OCI-LY1 (cell line): ENCODE measurements at regions not wholly inside any gene's neighbourhood (a gene's known extent, or its start where the extent isn't known, plus 50 kb on each side); places are given as distances from the start of the nearest gene placed in this dataset.
"Not testable (repeated sequence)": the region's sequence is repeated elsewhere in the genome, so short reads cannot be mapped to it uniquely, and the experiment has no call there.

Experiments used
- H2AFZ ChIP-seq: fragments of 200-600 bp; sonication (generic), shearing (Covaris generic); 2 replicates; pipeline ENCODE4 v1.6.0; 2014; ENCODE audit warnings: antibody characterized with exemption, mild to moderate bottlenecking, low read length
- H3F3A ChIP-seq: fragments of 200-600 bp; sonication (generic), shearing (Covaris generic); 2 replicates; pipeline ENCODE4 v1.6.0; 2014; ENCODE audit warnings: mild to moderate bottlenecking, antibody characterized with exemption, low read length, moderate library complexity; ENCODE audit not compliant: insufficient read depth
- H3K27ac ChIP-seq: fragments of 200-600 bp; sonication (generic); 2 replicates; pipeline ENCODE4 v1.5.1; 2014; ENCODE audit warnings: low read length, mixed run types, mild to moderate bottlenecking, low read depth; ENCODE audit not compliant: poor library complexity, severe bottlenecking
- H3K27me3 ChIP-seq: fragments of 200-600 bp; sonication (generic); 2 replicates; pipeline ENCODE4 v1.6.0; 2014; ENCODE audit warnings: antibody characterized with exemption, mild to moderate bottlenecking, low read length, moderate library complexity; ENCODE audit not compliant: insufficient read depth
- H3K36me3 ChIP-seq: fragments of 200-600 bp; sonication (generic); 2 replicates; pipeline ENCODE4 v1.6.1; 2014; ENCODE audit warnings: mild to moderate bottlenecking, antibody characterized with exemption, low read length, moderate library complexity, mixed read lengths; ENCODE audit not compliant: insufficient read depth
- H3K4me1 ChIP-seq: fragments of 200-600 bp; sonication (generic); 2 replicates; pipeline ENCODE4 v1.5.1; 2014; ENCODE audit warnings: mild to moderate bottlenecking, low read length, moderate library complexity; ENCODE audit not compliant: insufficient read depth, severe bottlenecking
- H3K4me2 ChIP-seq: fragments of 200-600 bp; sonication (generic), shearing (Covaris generic); 2 replicates; pipeline ENCODE4 v1.6.1; 2014; ENCODE audit warnings: low read length
- H3K4me3 ChIP-seq: fragments of 200-600 bp; sonication (generic); 2 replicates; pipeline ENCODE4 v1.5.1; 2014; ENCODE audit warnings: low read length, low read depth, mild to moderate bottlenecking, mixed read lengths; ENCODE audit not compliant: poor library complexity, severe bottlenecking
- H3K79me2 ChIP-seq: fragments of 200-600 bp; shearing (Covaris generic); 2 replicates; pipeline ENCODE4 v1.6.1; 2016; ENCODE audit warnings: mixed run types, low read length, mixed read lengths; ENCODE audit not compliant: insufficient read depth
- H3K9ac ChIP-seq: fragments of 200-600 bp; sonication (generic), shearing (Covaris generic); 2 replicates; pipeline ENCODE4 v1.6.1; 2014; ENCODE audit warnings: mild to moderate bottlenecking, low read length, mixed read lengths
- H3K9me2 ChIP-seq: fragments of 200-600 bp; sonication (generic), shearing (Covaris generic); 2 replicates; pipeline ENCODE4 v1.6.1; 2014; ENCODE audit warnings: low read depth, mild to moderate bottlenecking, low read length, mixed read lengths
- H3K9me3 ChIP-seq: fragments of 200-600 bp; shearing (Covaris generic); 2 replicates; pipeline ENCODE4 v1.6.1; 2014; ENCODE audit warnings: low read length, mixed read lengths
- H4K20me1 ChIP-seq: fragments of 200-600 bp; sonication (generic), shearing (Covaris generic); 2 replicates; pipeline ENCODE4 v1.6.0; 2016; ENCODE audit warnings: mild to moderate bottlenecking, low read length; ENCODE audit not compliant: insufficient read depth
- EZH2 ChIP-seq: fragments of 200-600 bp; sonication (generic), shearing (Covaris generic); IDR thresholded peaks from 2 replicates; pipeline ENCODE4 v1.8.0; 2017; ENCODE audit warnings: borderline replicate concordance, mixed run types, mild to moderate bottlenecking, antibody characterized with exemption, low read length, moderate library complexity, mixed read lengths
- TF ChIP-seq, protein P1 (sequence below): fragments of 200-600 bp; sonication (generic), shearing (Covaris generic); IDR thresholded peaks from 2 replicates; pipeline ENCODE4 v1.5.1; 2017; ENCODE audit warnings: mild to moderate bottlenecking, antibody characterized with exemption, low read length, moderate library complexity, mixed read lengths

DNA sequence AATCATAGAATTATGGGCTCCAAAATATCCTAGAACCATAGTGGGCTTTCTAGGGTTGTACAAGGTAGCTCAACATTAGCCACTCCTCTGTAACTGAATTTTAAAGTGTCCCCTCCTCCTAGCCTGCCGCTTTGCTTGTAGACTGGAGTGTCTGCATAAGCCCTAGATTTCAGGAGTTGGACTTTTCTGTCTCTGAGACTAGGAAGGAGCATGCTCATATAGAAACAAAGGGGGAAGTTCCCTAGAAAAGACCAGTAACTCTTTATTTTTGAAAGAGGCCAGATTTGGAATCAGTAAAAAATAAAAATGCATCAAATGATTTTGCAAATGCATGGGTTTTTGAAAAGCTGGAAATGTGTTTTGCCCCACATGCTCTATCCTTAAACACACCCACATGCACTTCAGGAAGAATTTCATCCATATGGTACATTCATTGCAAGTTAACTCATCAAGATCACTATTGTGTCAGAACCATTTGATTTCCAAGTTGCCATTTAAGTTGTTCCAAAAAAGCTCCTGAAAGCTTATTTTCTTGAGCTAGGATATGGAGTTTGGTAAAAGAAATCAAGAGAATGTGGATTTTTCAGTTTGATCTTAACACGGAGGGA, 121.0 kb upstream of the NR3C1 start:
- Histone ChIP-seq H3K4me1 (peaks cover 9% of the 10 kb centered on the region), H3K9ac (no peak overlapping the region), H3K4me2 (no peak overlapping the region), H3K9me2 (no peaks in the 10 kb centered on the region), H3K27ac (no peak overlapping the region), H2AFZ (no peak overlapping the region), H4K20me1 (no peaks in the 10 kb centered on the region), H3K79me2 (no peaks in the 10 kb centered on the region), H3K36me3 (no peaks in the 10 kb centered on the region), H3F3A (no peaks in the 10 kb centered on the region), H3K9me3 (no peaks in the 10 kb centered on the region), H3K4me3 (no peak overlapping the region), H3K27me3 (no peaks in the 10 kb centered on the region)
- TF ChIP-seq EZH2: no peak
- TF ChIP-seq, protein P1, sequence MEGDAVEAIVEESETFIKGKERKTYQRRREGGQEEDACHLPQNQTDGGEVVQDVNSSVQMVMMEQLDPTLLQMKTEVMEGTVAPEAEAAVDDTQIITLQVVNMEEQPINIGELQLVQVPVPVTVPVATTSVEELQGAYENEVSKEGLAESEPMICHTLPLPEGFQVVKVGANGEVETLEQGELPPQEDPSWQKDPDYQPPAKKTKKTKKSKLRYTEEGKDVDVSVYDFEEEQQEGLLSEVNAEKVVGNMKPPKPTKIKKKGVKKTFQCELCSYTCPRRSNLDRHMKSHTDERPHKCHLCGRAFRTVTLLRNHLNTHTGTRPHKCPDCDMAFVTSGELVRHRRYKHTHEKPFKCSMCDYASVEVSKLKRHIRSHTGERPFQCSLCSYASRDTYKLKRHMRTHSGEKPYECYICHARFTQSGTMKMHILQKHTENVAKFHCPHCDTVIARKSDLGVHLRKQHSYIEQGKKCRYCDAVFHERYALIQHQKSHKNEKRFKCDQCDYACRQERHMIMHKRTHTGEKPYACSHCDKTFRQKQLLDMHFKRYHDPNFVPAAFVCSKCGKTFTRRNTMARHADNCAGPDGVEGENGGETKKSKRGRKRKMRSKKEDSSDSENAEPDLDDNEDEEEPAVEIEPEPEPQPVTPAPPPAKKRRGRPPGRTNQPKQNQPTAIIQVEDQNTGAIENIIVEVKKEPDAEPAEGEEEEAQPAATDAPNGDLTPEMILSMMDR: no peak

DNA sequence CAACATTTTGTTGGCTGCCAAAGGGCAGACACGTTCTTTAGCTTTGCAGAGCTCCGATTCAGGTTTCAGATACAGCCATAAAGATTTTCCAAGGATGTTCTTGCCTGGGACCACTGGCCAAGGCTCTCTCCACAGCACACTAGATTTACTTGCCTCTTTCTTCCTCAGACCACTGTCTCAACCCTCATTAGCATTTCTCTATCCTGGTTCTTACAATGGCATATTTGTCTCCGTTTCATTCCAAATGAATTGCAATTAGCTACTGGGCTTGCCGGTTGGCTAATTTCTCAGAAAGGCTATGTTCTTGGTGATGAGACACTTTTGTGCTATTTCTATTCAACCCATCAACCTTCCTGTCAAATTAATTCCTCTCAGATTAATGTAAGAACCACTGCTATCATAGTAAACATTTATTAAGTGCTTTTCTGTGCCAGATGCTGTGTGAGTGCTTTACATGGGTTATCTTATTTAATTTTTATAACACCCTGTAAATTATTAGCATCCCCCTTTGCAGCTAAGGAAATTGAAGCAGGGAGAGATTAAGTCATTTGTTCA, 118.4 kb upstream of the NR3C1 start:
- no peaks in the 10 kb centered on the region for H3K36me3 ChIP-seq
- no peaks in the 10 kb centered on the region for H3K9me2 ChIP-seq
- H3K27me3 ChIP-seq: no peaks in the 10 kb centered on the region
- no peak overlapping the region for H3K9ac ChIP-seq
- no peak overlapping the region for H3K27ac ChIP-seq
- H3K79me2 ChIP-seq: no peaks in the 10 kb centered on the region
- H3K4me1 ChIP-seq: peaks cover 9% of the 10 kb centered on the region
- no peak overlapping the region for H2AFZ ChIP-seq
- no peaks in the 10 kb centered on the region for H4K20me1 ChIP-seq
- no peaks in the 10 kb centered on the region for H3K9me3 ChIP-seq
- no peak for TF ChIP-seq EZH2
- TF ChIP-seq, protein P1: no peak
- no peak overlapping the region for H3K4me3 ChIP-seq
- no peaks in the 10 kb centered on the region for H3F3A ChIP-seq
- no peak overlapping the region for H3K4me2 ChIP-seq

- no peak for TF ChIP-seq EZH2
- Histone ChIP-seq H3K79me2 (no peaks in the 10 kb centered on the region), H3K36me3 (no peaks in the 10 kb centered on the region), H3K27me3 (no peaks in the 10 kb centered on the region), H3K27ac (no peak overlapping the region), H4K20me1 (no peaks in the 10 kb centered on the region), H3K9ac (no peak overlapping the region), H3K9me3 (no peaks in the 10 kb centered on the region), H2AFZ (no peak overlapping the region), H3K4me3 (no peak overlapping the region), H3K4me1 (peaks cover 9% of the 10 kb centered on the region), H3K9me2 (no peaks in the 10 kb centered on the region), H3K4me2 (no peak overlapping the region), H3F3A (no peaks in the 10 kb centered on the region)
These were observed 117.7 kb upstream of the NR3C1 start for GRCh38 chr5:143521141-143521540.

GRCh38 chr5:143519215-143519614, 115.7 kb upstream of the NR3C1 start:
- not testable (repeated sequence) for H3K9me2 ChIP-seq

GRCh38 chr5:143517824-143518223, 114.3 kb upstream of the NR3C1 start:
- H2AFZ ChIP-seq, H3F3A ChIP-seq, H3K27ac ChIP-seq, H3K79me2 ChIP-seq, H3K4me1 ChIP-seq, H3K4me2 ChIP-seq, H3K27me3 ChIP-seq, H4K20me1 ChIP-seq, H3K9me3 ChIP-seq, H3K36me3 ChIP-seq, H3K4me3 ChIP-seq, H3K9me2 ChIP-seq, H3K9ac ChIP-seq: not testable (repeated sequence)

More at GRCh38 chr5:143519215-143519614, 115.7 kb upstream of the NR3C1 start:
- H3K4me2 ChIP-seq, H3K4me3 ChIP-seq, H3K9me3 ChIP-seq, H4K20me1 ChIP-seq, H3K9ac ChIP-seq, H3K36me3 ChIP-seq, H3F3A ChIP-seq, H3K27ac ChIP-seq, H2AFZ ChIP-seq, H3K27me3 ChIP-seq, H3K79me2 ChIP-seq, H3K4me1 ChIP-seq: not testable (repeated sequence)
